Astrocyte of the cerebellum (primary cell): ENCODE measurements at regions not wholly inside any gene's neighbourhood (a gene's known extent, or its start where the extent isn't known, plus 50 kb on each side); places are given as distances from the start of the nearest gene placed in this dataset.
"Not testable (repeated sequence)": the region's sequence is repeated elsewhere in the genome, so short reads cannot be mapped to it uniquely, and the experiment has no call there.

ENCODE experiments used
- DNase-seq: peaks from one replicate; pipeline ENCODE4 v3.0.0-alpha.2; 2011; ENCODE audit warnings: low read depth
- H3K4me3 ChIP-seq: 2 replicates; pipeline ENCODE4 v1.5.1; 2011; ENCODE audit warnings: mild to moderate bottlenecking, low read depth, low read length, moderate library complexity
- in situ Hi-C: cut with HindIII; loops from 2 replicates; pipeline ENCODE4 v1.10.0; 2017; ENCODE audit warnings: low sequenced_read_pairs
- TF ChIP-seq, protein P1 (sequence below): IDR thresholded peaks from 2 replicates; pipeline ENCODE4 v1.5.1; 2012; ENCODE audit warnings: low read length, low read depth, moderate library complexity, mild to moderate bottlenecking; ENCODE audit errors: missing control alignments

DNA sequence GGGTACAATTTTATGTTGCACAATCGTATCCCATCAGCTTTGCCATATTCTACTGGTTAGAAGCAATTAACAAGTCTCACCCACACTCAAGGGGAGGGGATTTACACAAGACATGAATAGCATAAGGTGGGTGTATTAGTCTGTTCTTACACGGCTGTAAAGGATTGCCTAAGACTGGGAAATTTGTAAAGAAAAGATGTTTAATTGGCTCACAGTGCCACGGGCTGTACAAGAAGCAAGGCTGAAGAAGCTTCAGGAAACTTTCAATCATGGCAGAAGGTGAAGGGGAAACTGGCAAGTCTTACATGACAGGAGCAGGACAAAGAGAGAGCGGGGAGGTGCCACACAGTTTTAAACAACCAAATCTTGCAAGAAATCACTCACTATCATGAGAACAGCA lies 231.8 kb upstream of the AMIGO2 start:
- in situ Hi-C loops = no loop called here
- no peak overlapping the region for H3K4me3 ChIP-seq
- no peak for DNase-seq
- TF ChIP-seq, protein P1, sequence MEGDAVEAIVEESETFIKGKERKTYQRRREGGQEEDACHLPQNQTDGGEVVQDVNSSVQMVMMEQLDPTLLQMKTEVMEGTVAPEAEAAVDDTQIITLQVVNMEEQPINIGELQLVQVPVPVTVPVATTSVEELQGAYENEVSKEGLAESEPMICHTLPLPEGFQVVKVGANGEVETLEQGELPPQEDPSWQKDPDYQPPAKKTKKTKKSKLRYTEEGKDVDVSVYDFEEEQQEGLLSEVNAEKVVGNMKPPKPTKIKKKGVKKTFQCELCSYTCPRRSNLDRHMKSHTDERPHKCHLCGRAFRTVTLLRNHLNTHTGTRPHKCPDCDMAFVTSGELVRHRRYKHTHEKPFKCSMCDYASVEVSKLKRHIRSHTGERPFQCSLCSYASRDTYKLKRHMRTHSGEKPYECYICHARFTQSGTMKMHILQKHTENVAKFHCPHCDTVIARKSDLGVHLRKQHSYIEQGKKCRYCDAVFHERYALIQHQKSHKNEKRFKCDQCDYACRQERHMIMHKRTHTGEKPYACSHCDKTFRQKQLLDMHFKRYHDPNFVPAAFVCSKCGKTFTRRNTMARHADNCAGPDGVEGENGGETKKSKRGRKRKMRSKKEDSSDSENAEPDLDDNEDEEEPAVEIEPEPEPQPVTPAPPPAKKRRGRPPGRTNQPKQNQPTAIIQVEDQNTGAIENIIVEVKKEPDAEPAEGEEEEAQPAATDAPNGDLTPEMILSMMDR = no peak

DNA sequence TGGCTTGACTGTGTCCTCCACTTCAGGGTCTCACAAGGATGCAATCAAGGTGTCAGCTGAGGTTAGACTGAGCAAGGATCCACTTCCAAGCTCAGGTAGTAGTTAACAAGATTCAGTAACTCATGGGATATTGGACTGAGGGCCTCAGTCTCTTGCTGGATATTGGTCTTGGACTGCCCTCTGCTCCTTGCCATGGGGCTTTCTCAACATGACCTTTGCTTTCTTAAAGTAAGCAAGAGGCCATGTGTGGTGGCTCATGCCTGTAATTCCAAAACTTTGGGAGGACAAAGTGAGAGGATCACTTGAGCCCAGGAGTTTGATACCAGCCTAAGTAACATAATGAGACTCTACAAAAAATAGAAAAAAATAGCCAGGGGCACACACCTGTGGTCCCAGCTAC lies 231.3 kb upstream of the AMIGO2 start:
- TF ChIP-seq, protein P1 = no peak
- in situ Hi-C loops = no loop called here
- no peak for DNase-seq
- no peak overlapping the region for H3K4me3 ChIP-seq

DNA sequence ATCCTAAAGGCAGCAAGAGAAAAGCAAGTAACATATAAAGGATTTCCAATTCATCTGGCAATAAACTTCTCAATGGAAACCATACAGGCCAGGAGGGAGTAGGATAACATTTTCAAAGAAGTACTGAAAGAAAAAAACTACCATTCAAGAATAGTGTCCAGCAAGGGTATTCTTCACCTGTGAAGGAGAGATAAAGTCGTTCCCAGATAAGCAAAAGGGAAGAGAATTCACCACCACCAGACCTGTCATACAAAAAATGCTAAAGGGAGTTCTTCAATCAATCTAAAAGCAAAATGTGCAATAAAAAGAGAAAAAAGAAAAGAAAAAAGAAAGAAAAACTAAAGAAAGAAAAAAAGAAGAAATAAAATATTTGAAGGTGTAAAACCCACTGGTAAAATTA lies 228.9 kb upstream of the AMIGO2 start:
- TF ChIP-seq, protein P1 = no peak
- DNase-seq = no peak
- no peak overlapping the region for H3K4me3 ChIP-seq
- in situ Hi-C loops = no loop called here

DNA sequence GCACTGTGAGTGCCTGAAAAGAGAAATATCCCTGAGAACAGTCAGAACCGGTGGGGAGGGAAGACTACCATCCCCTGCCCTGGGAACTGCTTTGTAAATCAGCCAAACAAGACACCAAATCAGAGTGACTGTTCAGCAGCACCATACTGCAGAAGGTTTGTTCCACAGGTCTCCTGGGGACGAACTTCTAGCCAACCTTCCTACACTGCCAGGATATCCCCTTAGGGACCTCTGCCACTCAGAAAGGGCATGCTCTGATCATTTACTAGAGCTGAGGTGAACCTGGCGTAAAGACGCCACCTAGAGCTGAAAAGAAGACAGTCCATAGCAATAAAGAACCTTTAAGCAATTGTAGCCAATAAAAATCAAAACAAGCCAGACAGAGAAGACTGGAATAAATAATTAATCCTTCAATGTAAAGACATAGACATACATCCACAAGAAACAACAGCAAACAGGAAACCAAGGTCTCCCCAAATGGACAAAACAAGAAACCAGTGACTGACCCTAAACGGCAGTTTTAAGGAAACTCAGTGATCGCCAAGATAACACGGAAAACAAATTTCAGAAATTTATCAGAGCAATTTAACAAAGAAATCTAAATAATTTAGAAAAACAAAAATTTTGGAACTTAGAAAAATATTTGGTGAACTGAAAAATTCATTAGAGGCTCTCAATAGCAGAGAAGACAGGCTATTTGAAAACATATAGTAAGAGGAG lies 228.1 kb upstream of the AMIGO2 start:
- peak; percentile 43 for DNase-seq
- H3K4me3 ChIP-seq = no peak overlapping the region
- in situ Hi-C loops = no loop called here
- TF ChIP-seq, protein P1 = peak; percentile 65

DNA sequence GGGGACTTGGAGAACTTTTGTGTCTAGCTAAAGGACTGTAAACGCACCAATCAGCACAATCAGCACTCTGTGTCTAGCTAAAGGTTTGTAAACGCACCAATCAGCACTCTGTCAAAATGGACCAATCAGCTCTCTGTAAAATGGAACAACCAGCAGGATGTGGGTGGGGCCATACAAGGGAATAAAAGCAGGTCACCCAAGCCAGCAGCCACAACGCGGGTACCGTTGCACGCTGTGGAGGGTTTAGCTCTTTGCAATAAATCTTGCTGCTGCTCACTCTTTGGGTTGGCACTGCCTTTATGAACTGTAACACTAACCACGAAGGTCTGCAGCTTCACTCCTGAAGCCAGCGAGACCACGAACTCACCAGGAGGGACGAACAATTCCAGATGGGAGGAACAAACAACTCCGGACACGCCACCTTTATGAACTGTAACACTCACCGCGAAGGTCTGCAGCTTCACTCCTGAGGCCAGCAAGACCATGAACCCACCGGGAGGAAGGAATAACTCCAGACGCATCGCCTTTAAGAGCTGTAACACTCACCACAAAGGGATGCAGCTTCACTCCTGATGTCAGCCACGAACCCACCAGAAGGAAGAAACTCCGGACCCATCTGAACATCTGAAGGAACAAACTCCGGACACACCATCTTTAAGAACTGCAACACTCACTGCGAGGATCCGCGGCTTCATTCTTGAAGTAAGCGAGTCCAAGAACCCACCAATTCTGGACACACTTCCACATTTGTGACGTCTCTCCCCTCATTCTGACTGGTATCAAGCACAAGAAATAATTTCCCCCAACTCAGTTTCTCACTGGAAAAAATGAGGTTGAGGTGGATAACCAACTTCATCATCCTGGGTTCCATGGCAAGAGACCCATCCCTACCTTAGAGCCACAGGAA lies 227.3 kb upstream of the AMIGO2 start:
- peak; percentile 27 for DNase-seq
- H3K4me3 ChIP-seq, in situ Hi-C loops: not testable (repeated sequence)

DNA sequence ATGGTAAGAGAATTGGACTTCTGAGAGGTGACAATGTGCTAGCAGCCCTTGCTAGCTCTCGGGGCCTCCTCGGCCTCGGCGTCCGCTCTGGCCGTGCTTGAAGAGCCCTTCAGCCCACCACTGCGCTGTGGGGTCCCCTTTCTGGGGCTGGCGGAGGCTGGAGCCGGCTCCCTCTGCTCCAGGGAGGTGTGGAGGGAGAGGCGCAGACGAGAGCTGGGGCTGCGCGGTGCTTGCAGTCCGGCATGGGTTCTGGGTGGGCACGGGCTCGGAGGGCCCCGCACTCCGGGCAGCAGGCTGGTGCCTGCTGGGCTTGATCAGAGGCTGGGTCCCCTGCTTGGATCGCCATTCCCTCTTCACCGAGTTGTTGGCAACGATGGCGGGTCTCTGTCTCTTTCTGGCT lies 226.4 kb upstream of the AMIGO2 start:
- TF ChIP-seq, protein P1 = no peak
- no peak for DNase-seq
- in situ Hi-C loops = no loop called here
- H3K4me3 ChIP-seq = no peak overlapping the region

DNA sequence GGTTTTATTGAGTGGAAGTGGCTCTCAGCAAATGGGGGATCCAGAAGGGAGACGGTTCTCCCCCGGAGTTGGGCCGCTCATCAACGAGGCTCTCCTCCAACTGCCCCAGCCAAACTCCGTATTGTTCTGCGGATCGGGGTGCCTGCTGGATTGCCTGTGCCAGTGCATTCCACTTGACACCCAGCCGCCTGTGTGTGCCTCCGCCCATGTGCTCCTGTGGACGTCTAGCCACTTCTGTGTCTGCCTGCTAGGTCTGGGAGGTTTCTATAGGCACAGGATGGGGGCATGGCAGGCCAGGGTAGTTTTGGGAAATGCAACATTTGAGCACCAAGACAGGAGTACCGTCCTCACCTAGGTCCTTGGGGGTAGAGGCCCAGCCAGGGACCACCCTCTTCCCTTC lies 225.7 kb upstream of the AMIGO2 start:
- TF ChIP-seq, protein P1 = no peak
- DNase-seq = no peak
- no peak overlapping the region for H3K4me3 ChIP-seq
- in situ Hi-C loops = no loop called here
